GM12878 (cell line): ENCODE measurements at regions not wholly inside any gene's neighbourhood (a gene's known extent, or its start where the extent isn't known, plus 50 kb on each side); places are given as distances from the start of the nearest gene placed in this dataset.

Experiments
- ATAC-seq: fragments of 200-7000 bp; cut with Tn5 transposase; 3 replicates; pipeline ENCODE4 v1.9.1; 2020; ENCODE audit warnings: mild to moderate bottlenecking, moderate library complexity
- BruUV-seq: library from RNA; stranded (reverse); fragments of 400-500 nt; replicated peaks from 2 replicates; lab custom pipeline; 2021; lab: Mats Ljungman, UMichigan
- CTCF ChIA-PET: fragments of 300-600 bp; sonication (Branson Sonifier 250); formaldehyde crosslinking; extraction: SDS; loops from one replicate; lab custom pipeline; 2021; ENCODE audit warnings: inconsistent platforms; lab: Yijun Ruan, JAX
- POLR2A ChIA-PET: fragments of 350-600 bp; formaldehyde crosslinking; extraction: SDS; loops from one replicate; lab custom pipeline; 2021; ENCODE audit warnings: inconsistent platforms; lab: Charles Lee
- RAD21 ChIA-PET: fragments of 300-600 bp; sonication (Branson Sonifier 250); formaldehyde crosslinking; loops from one replicate; lab custom pipeline; 2023; ENCODE audit warnings: antibody characterized with exemption; ENCODE audit not compliant: unreplicated experiment; lab: Charles Lee
- SMC1A ChIA-PET: fragments of 300-600 bp; sonication (Branson Sonifier 250); formaldehyde crosslinking; loops from one replicate; lab custom pipeline; 2023; ENCODE audit not compliant: unreplicated experiment, uncharacterized antibody; lab: Charles Lee
- DNase-seq: peaks from one replicate; pipeline ENCODE4 v3.0.0-alpha.2; 2011; ENCODE audit warnings: low read depth, low spot score
- FAIRE-seq: peaks from 3 replicates; lab custom pipeline; 2011; peaks lifted over from hg19 to GRCh38; lab: Jason Lieb, UNC
- H2AFZ ChIP-seq: 2 replicates; pipeline ENCODE4 v1.6.0; 2011; ENCODE audit warnings: low read depth, low read length, control low read depth; ENCODE audit not compliant: control insufficient read depth
- H3K27ac ChIP-seq: 2 replicates; pipeline ENCODE4 v1.5.1; 2011; ENCODE audit warnings: control low read depth; ENCODE audit not compliant: control insufficient read depth, insufficient read depth
- H3K27me3 ChIP-seq, 2 experiments: replicated peaks in 1 of 2; 2 replicates each; pipeline versions ENCODE4 v1.6.0 to v1.6.1; 2011; ENCODE audit warnings: low read length in 1 of 2; ENCODE audit not compliant: control insufficient read depth in 2 of 2, insufficient read depth in 2 of 2
- H3K36me3 ChIP-seq, 2 experiments: 2 replicates each; pipeline ENCODE4 v1.5.1; 2011; ENCODE audit warnings: low read length in 1 of 2; ENCODE audit not compliant: control insufficient read depth in 2 of 2, insufficient read depth in 2 of 2
- H3K4me1 ChIP-seq: 2 replicates; pipeline ENCODE4 v1.6.1; 2011; ENCODE audit warnings: mild to moderate bottlenecking, low read length, moderate library complexity, mixed read lengths; ENCODE audit not compliant: control insufficient read depth, insufficient read depth
- H3K4me2 ChIP-seq: 2 replicates; pipeline ENCODE4 v1.6.0; 2011; ENCODE audit warnings: control low read depth; ENCODE audit not compliant: control insufficient read depth, insufficient read depth
- H3K4me3 ChIP-seq: fragments of 200-600 bp; sonication (generic); 2 replicates; pipeline ENCODE4 v1.5.1; 2016
- H3K79me2 ChIP-seq: 2 replicates; pipeline ENCODE4 v1.6.0; 2011; ENCODE audit warnings: low read length; ENCODE audit not compliant: control insufficient read depth, insufficient read depth
- H3K9ac ChIP-seq: 2 replicates; pipeline ENCODE4 v1.8.0; 2011; ENCODE audit warnings: low read length, control low read depth, mixed read lengths; ENCODE audit not compliant: control insufficient read depth, insufficient read depth
- H3K9me3 ChIP-seq: replicated peaks from 3 replicates; pipeline ENCODE4 v1.5.1; 2011; ENCODE audit warnings: mild to moderate bottlenecking, low read length; ENCODE audit not compliant: control insufficient read depth, insufficient read depth
- H4K20me1 ChIP-seq: 2 replicates; pipeline ENCODE4 v1.6.0; 2011; ENCODE audit not compliant: control insufficient read depth, insufficient read depth
- CBX3 ChIP-seq: fragments of 200-600 bp; sonication (generic); IDR thresholded peaks from 2 replicates; pipeline ENCODE4 v1.6.1; 2016; ENCODE audit warnings: low read depth, borderline replicate concordance
- CREB1 ChIP-seq: IDR thresholded peaks from 2 replicates; pipeline ENCODE4 v1.6.1; 2012; ENCODE audit warnings: low read depth, mild to moderate bottlenecking, inconsistent platforms
- CTCF ChIP-seq, 3 experiments: IDR thresholded peaks in 2 of 3; conservative IDR thresholded peaks in 1 of 3; 2 replicates each; pipeline ENCODE4 v1.5.1; 2011; ENCODE audit warnings: low read depth in 3 of 3, low read length in 3 of 3, mild to moderate bottlenecking in 3 of 3, control low read depth in 2 of 3, moderate library complexity in 2 of 3, inconsistent platforms in 1 of 3, mixed read lengths in 1 of 3; ENCODE audit not compliant: control insufficient read depth in 2 of 3, insufficient read depth in 1 of 3; ENCODE audit errors: extremely low read depth in 1 of 3
- EED ChIP-seq: sonication (generic); IDR thresholded peaks from 2 replicates; pipeline ENCODE4 v1.6.1; 2016; ENCODE audit warnings: antibody characterized with exemption, low read depth
- GABPA ChIP-seq: IDR thresholded peaks from 2 replicates; pipeline ENCODE4 v1.6.1; 2014; ENCODE audit warnings: antibody characterized with exemption, low read depth, mild to moderate bottlenecking, inconsistent platforms
- HDGF ChIP-seq: fragments of 450-650 bp; IDR thresholded peaks from 2 replicates; pipeline ENCODE4 v1.6.1; 2016; ENCODE audit warnings: antibody characterized with exemption
- IKZF1 ChIP-seq: fragments of 450-650 bp; conservative IDR thresholded peaks from 2 replicates; pipeline ENCODE4 v1.6.1; 2017; ENCODE audit warnings: antibody characterized with exemption, mild to moderate bottlenecking
- KLF5 ChIP-seq: fragments of 450-650 bp; IDR thresholded peaks from 2 replicates; pipeline ENCODE4 v1.6.1; 2014; ENCODE audit warnings: mild to moderate bottlenecking; ENCODE audit not compliant: partially characterized antibody
- RAD21 ChIP-seq: IDR thresholded peaks from 2 replicates; pipeline ENCODE4 v1.6.1; 2011; ENCODE audit warnings: mild to moderate bottlenecking, low read depth, low read length, moderate library complexity; ENCODE audit not compliant: insufficient read depth
- SIX5 ChIP-seq: IDR thresholded peaks from 2 replicates; pipeline ENCODE4 v1.6.1; 2011; ENCODE audit warnings: mild to moderate bottlenecking, low read depth, low read length, moderate library complexity; ENCODE audit not compliant: severe bottlenecking
- SMC3 ChIP-seq: IDR thresholded peaks from 2 replicates; pipeline ENCODE4 v1.6.1; 2011; ENCODE audit warnings: low read length, improper control_type of control experiment, borderline replicate concordance
- YY1 ChIP-seq: IDR thresholded peaks from 2 replicates; pipeline ENCODE4 v1.6.1; 2011; ENCODE audit warnings: low read depth, mild to moderate bottlenecking, low read length
- ZBED1 ChIP-seq: IDR thresholded peaks from 2 replicates; pipeline ENCODE4 v1.6.1; 2016; ENCODE audit warnings: borderline replicate concordance
- ZNF24 ChIP-seq: fragments of 450-650 bp; IDR thresholded peaks from 2 replicates; pipeline ENCODE4 v1.6.1; 2017; ENCODE audit warnings: antibody characterized with exemption, mild to moderate bottlenecking
- WGBS: methylation state at CpG from one replicate; pipeline ENCODE4 v1.1.6; 2016; ENCODE audit warnings: low lambda C conversion rate; ENCODE audit not compliant: insufficient replicate concordance, insufficient coverage; ENCODE audit errors: missing lambda C conversion rate; 5-methylcytosine and 5-hydroxymethylcytosine counted together
- in situ Hi-C: fragments of 300-500 bp; cut with MboI; formaldehyde crosslinking; loops from 9 replicates; pipeline ENCODE4 v1.14.3; 2018; ENCODE audit warnings: mixed read lengths
- intact Hi-C: fragments of 100-400 bp; cut with micrococcal nuclease; formaldehyde crosslinking; loops from one replicate; pipeline ENCODE4 v1.14.2; 2022; ENCODE audit not compliant: unreplicated experiment

GRCh38 chr6:170057034-170057734 is 233.7 kb downstream of the DLL1 start:
- intact Hi-C loops = no loop called here
- DNase-seq (no peak), FAIRE-seq (no peak)
- Histone ChIP-seq H3K27me3 (no peaks in the 10 kb centered on the region), H3K27ac (no peak overlapping the region), H3K4me2 (no peak overlapping the region), H3K36me3 (no peaks in the 10 kb centered on the region), H3K4me3 (no peak overlapping the region), H3K79me2 (no peaks in the 10 kb centered on the region), H3K9me3 (no peaks in the 10 kb centered on the region; the same call in 2 of the 3 replicates), H3K4me1 (no peaks in the 10 kb centered on the region), H4K20me1 (no peaks in the 10 kb centered on the region), H2AFZ (no peak overlapping the region)
- CTCF ChIA-PET = no interaction called here
- POLR2A ChIA-PET = no interaction called here
- no TSS peak for BruUV-seq
- SMC1A ChIA-PET = no interaction called here
- 45% methylated on average over 16 of the region's 16 CpGs for WGBS
- RAD21 ChIA-PET = no interaction called here
- in situ Hi-C loops = no loop called here
- no peak for TF ChIP-seq SIX5
- no peak for TF ChIP-seq IKZF1
- no peak for TF ChIP-seq GABPA
- TF ChIP-seq YY1 = no peak
- no peak for TF ChIP-seq KLF5
- no peak for TF ChIP-seq EED
- TF ChIP-seq HDGF = no peak
- TF ChIP-seq, all 136 proteins: peak for 0
- ATAC-seq = no peak
- no peak overlapping the region for H3K9ac ChIP-seq

GRCh38 chr6:170056278-170056711 is 234.6 kb downstream of the DLL1 start:
- Histone ChIP-seq H4K20me1 (no peaks in the 10 kb centered on the region), H3K79me2 (no peaks in the 10 kb centered on the region), H2AFZ (no peak overlapping the region), H3K9me3 (no peaks in the 10 kb centered on the region; the same call in 2 of the 3 replicates), H3K9ac (no peak overlapping the region), H3K4me3 (no peak overlapping the region), H3K4me2 (no peak overlapping the region), H3K36me3 (no peaks in the 10 kb centered on the region), H3K27ac (no peak overlapping the region), H3K4me1 (no peaks in the 10 kb centered on the region), H3K27me3 (no peaks in the 10 kb centered on the region)
- FAIRE-seq = no peak
- ChIA-PET SMC1A (no interaction called here), CTCF (no interaction called here), RAD21 (no interaction called here), POLR2A (no interaction called here)
- intact Hi-C loops = no loop called here
- in situ Hi-C loops = no loop called here
- no peak for DNase-seq
- no TSS peak for BruUV-seq
- WGBS = 75% methylated on average over 11 of the region's 11 CpGs
- no peak for ATAC-seq
- TF ChIP-seq SMC3 (no peak), RAD21 (no peak), CTCF (IDR thresholded peaks at IDR 0.05 in 2 of 3, conservative IDR thresholded peaks at IDR 0.05 in 1 of 3; ENCODE audit: control insufficient read depth in 2 of 3, extremely low read depth in 1 of 3, insufficient read depth in 1 of 3, low read depth in 3 of 3, low read length in 3 of 3) (no peak), ZNF24 (no peak), CBX3 (no peak), ZBED1 (no peak), CREB1 (no peak)
